ENCODE measurements at regions not wholly inside any gene's neighbourhood (a gene's known extent, or its start where the extent isn't known, plus 50 kb on each side); places are given as distances from the start of the nearest gene placed in this dataset.

DNA sequence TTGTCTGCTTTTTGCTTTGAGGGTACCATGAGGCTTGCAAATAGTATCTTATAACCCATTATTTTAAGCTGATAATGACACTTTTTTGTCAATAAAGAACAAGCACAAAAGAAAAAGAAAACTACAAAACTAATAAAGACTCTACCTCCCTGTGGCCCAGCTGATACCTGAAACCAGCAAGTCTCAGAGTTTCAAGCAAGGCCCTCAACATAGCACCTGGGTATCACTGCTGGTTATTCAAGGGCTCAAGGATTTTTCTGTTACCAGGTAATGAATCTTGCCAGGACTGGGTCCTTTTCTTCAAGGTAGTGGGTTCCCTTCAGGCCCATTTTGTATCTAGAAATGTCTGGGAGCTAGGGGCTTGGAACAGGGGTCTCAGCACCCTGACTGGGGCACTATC is 281.6 kb upstream of the C11orf87 start:
- Histone ChIP-seq H3K4me1 (ENCODE audit: control insufficient read depth, low read depth, low read length) (no peaks in the 10 kb centered on the region), H3K27ac (ENCODE audit: low read length) (no peak overlapping the region), H3K9ac (ENCODE audit: low read length) (no peak overlapping the region), H3K27me3 (ENCODE audit: control insufficient read depth, insufficient read depth, low read length) (no peaks in the 10 kb centered on the region), H3K36me3 (ENCODE audit: control insufficient read depth, low read depth, low read length) (no peaks in the 10 kb centered on the region), H3K4me3 (ENCODE audit: low read length) (no peak overlapping the region), H3K9me3 (ENCODE audit: control insufficient read depth, low read depth, low read length) (no peaks in the 10 kb centered on the region)

DNA sequence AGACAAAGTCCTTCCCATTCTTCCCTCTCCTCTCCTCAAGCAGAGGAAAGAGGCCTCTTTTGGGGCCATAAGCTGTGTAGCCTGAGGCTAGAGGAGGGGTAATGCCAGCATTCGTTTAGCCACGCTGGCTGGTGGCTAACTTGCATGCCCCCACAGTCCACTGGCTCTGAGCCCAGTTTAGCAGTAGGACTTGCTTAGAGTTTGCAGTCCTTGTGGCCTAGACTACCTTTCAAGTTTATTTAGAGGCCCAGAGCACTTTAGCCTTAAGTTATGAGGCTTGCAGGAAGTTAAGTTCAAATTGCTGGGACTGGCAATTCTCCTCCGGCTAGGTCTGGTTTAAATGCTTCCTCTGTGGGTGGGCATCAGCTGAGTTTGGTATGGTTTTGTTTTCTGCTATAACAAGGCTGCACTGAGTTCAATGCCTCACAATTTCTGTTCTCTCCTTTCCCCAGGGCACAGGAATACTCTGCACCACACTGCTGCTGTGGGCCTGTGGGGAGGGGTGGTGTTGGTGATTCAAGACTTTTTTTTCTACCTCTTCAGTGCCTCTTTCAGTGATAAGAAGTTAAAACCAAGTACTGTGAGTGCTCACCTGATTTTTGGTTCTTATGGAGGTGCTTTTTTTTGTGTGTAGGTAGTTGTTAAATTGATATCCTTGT is 281.0 kb upstream of the C11orf87 start:
- Histone ChIP-seq H3K4me1 (ENCODE audit: control insufficient read depth, low read depth, low read length) (no peaks in the 10 kb centered on the region), H3K36me3 (ENCODE audit: control insufficient read depth, low read depth, low read length) (no peaks in the 10 kb centered on the region), H3K27me3 (ENCODE audit: control insufficient read depth, insufficient read depth, low read length) (no peaks in the 10 kb centered on the region), H3K9ac (ENCODE audit: low read length) (no peak overlapping the region), H3K27ac (ENCODE audit: low read length) (no peak overlapping the region), H3K4me3 (ENCODE audit: low read length) (no peak overlapping the region), H3K9me3 (ENCODE audit: control insufficient read depth, low read depth, low read length) (no peaks in the 10 kb centered on the region)

- no peaks in the 10 kb centered on the region for H3K36me3 ChIP-seq (ENCODE audit: control insufficient read depth, low read depth, low read length)
- H3K4me1 ChIP-seq (ENCODE audit: control insufficient read depth, low read depth, low read length) = no peaks in the 10 kb centered on the region
- no peaks in the 10 kb centered on the region for H3K9me3 ChIP-seq (ENCODE audit: control insufficient read depth, low read depth, low read length)
- no peak overlapping the region for H3K27ac ChIP-seq (ENCODE audit: low read length)
- no peaks in the 10 kb centered on the region for H3K27me3 ChIP-seq (ENCODE audit: control insufficient read depth, insufficient read depth, low read length)
- H3K9ac ChIP-seq (ENCODE audit: low read length) = no peak overlapping the region
- no peak overlapping the region for H3K4me3 ChIP-seq (ENCODE audit: low read length)
These were observed 276.7 kb upstream of the C11orf87 start for GRCh38 chr11:109145287-109145686.

GRCh38 chr11:109147726-109148125 is 274.3 kb upstream of the C11orf87 start:
- H3K9me3 ChIP-seq (ENCODE audit: control insufficient read depth, low read depth, low read length) = no peaks in the 10 kb centered on the region
- H3K4me3 ChIP-seq (ENCODE audit: low read length) = no peak overlapping the region
- H3K36me3 ChIP-seq (ENCODE audit: control insufficient read depth, low read depth, low read length) = no peaks in the 10 kb centered on the region
- H3K9ac ChIP-seq (ENCODE audit: low read length) = no peak overlapping the region
- H3K27ac ChIP-seq (ENCODE audit: low read length) = no peak overlapping the region
- H3K4me1 ChIP-seq (ENCODE audit: control insufficient read depth, low read depth, low read length) = peaks cover 3% of the 10 kb centered on the region
- no peaks in the 10 kb centered on the region for H3K27me3 ChIP-seq (ENCODE audit: control insufficient read depth, insufficient read depth, low read length)

DNA sequence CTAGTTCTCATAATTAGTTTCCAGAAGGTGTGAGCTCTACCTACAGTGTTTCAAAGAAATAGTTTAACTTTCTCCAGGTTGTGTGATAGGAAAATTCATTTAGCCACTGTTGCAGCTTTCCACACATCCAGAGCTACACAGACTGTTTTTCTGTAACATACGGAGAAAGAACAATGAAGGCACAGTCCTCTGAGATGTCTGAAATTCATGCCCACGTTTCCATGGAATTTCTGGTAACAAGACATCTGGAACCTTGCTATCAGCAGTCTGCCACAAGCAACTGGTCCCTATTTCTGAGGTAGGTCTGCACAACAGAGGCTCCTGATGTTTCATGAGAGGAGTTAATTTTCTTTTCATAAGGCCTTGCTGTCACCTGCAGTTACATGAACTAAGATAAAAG is 273.3 kb upstream of the C11orf87 start:
- Histone ChIP-seq H3K36me3 (ENCODE audit: control insufficient read depth, low read depth, low read length) (no peaks in the 10 kb centered on the region), H3K27me3 (ENCODE audit: control insufficient read depth, insufficient read depth, low read length) (no peaks in the 10 kb centered on the region), H3K9ac (ENCODE audit: low read length) (no peak overlapping the region), H3K9me3 (ENCODE audit: control insufficient read depth, low read depth, low read length) (no peaks in the 10 kb centered on the region), H3K4me1 (ENCODE audit: control insufficient read depth, low read depth, low read length) (peaks cover 3% of the 10 kb centered on the region), H3K4me3 (ENCODE audit: low read length) (no peak overlapping the region), H3K27ac (ENCODE audit: low read length) (no peak overlapping the region)

DNA sequence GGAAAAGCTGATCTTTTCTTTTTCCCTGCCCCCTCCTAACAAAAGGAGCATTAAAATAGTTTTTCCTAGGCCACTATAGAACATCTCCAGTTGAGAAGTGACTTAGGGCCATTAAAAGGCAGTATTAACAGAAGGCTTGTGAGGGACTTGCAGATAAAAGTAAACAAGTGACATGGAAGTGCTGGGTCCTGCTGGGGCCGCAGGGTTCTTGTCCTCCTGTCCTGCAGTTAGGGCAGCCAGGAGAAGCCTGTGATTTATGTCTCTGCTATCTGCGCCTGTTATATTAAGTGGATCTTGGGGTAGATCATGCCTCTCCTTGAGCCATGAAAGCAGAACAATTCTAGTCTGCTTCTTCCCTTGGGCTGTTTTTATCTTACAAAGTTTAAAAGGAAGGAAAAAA is 271.4 kb upstream of the C11orf87 start:
- H3K36me3 ChIP-seq (ENCODE audit: control insufficient read depth, low read depth, low read length) = no peaks in the 10 kb centered on the region
- no peak overlapping the region for H3K9ac ChIP-seq (ENCODE audit: low read length)
- H3K4me1 ChIP-seq (ENCODE audit: control insufficient read depth, low read depth, low read length) = peaks cover 3% of the 10 kb centered on the region
- H3K27ac ChIP-seq (ENCODE audit: low read length) = no peak overlapping the region
- no peak overlapping the region for H3K4me3 ChIP-seq (ENCODE audit: low read length)
- no peaks in the 10 kb centered on the region for H3K27me3 ChIP-seq (ENCODE audit: control insufficient read depth, insufficient read depth, low read length)
- no peaks in the 10 kb centered on the region for H3K9me3 ChIP-seq (ENCODE audit: control insufficient read depth, low read depth, low read length)

- no peaks in the 10 kb centered on the region for H3K9me3 ChIP-seq (ENCODE audit: control insufficient read depth, low read depth, low read length)
- no peak overlapping the region for H3K27ac ChIP-seq (ENCODE audit: low read length)
- peaks cover 3% of the 10 kb centered on the region for H3K4me1 ChIP-seq (ENCODE audit: control insufficient read depth, low read depth, low read length)
- H3K27me3 ChIP-seq (ENCODE audit: control insufficient read depth, insufficient read depth, low read length) = no peaks in the 10 kb centered on the region
- no peak overlapping the region for H3K4me3 ChIP-seq (ENCODE audit: low read length)
- no peaks in the 10 kb centered on the region for H3K36me3 ChIP-seq (ENCODE audit: control insufficient read depth, low read depth, low read length)
- no peak overlapping the region for H3K9ac ChIP-seq (ENCODE audit: low read length)
These were observed 268.2 kb upstream of the C11orf87 start for GRCh38 chr11:109153836-109154235.

DNA sequence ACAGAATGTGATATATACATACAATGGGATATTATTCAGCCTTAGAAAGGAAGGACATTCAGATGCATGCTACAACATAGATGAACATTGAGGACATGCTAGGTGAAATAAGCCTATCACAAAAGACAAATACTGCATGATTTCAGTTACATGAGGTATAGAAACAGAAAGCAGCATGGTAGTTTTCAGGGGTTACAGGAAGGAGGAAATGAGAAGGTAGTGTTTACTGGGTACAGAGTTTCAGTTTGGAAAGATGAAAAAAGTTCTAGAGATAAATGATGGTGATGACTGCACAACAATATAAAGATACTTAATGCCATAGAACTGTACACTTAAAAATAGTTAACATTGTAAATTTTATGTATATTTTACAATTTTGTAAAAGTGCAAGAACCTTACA is 266.7 kb upstream of the C11orf87 start:
- H3K9ac ChIP-seq (ENCODE audit: low read length) = no peak overlapping the region
- H3K36me3 ChIP-seq (ENCODE audit: control insufficient read depth, low read depth, low read length) = no peaks in the 10 kb centered on the region
- peaks cover 3% of the 10 kb centered on the region for H3K4me1 ChIP-seq (ENCODE audit: control insufficient read depth, low read depth, low read length)
- no peak overlapping the region for H3K4me3 ChIP-seq (ENCODE audit: low read length)
- no peak overlapping the region for H3K27ac ChIP-seq (ENCODE audit: low read length)
- no peaks in the 10 kb centered on the region for H3K27me3 ChIP-seq (ENCODE audit: control insufficient read depth, insufficient read depth, low read length)
- H3K9me3 ChIP-seq (ENCODE audit: control insufficient read depth, low read depth, low read length) = no peaks in the 10 kb centered on the region

GRCh38 chr11:109165035-109165434 is 257.0 kb upstream of the C11orf87 start:
- H3K9me3 ChIP-seq (ENCODE audit: control insufficient read depth, low read depth, low read length) = no peaks in the 10 kb centered on the region
- no peaks in the 10 kb centered on the region for H3K27me3 ChIP-seq (ENCODE audit: control insufficient read depth, insufficient read depth, low read length)
- H3K36me3 ChIP-seq (ENCODE audit: control insufficient read depth, low read depth, low read length) = no peaks in the 10 kb centered on the region
- no peak overlapping the region for H3K27ac ChIP-seq (ENCODE audit: low read length)
- H3K4me1 ChIP-seq (ENCODE audit: control insufficient read depth, low read depth, low read length) = no peaks in the 10 kb centered on the region
- no peak overlapping the region for H3K4me3 ChIP-seq (ENCODE audit: low read length)
- H3K9ac ChIP-seq (ENCODE audit: low read length) = no peak overlapping the region

- H3K4me1 ChIP-seq (ENCODE audit: control insufficient read depth, low read depth, low read length) = no peaks in the 10 kb centered on the region
- no peak overlapping the region for H3K4me3 ChIP-seq (ENCODE audit: low read length)
- H3K9ac ChIP-seq (ENCODE audit: low read length) = no peak overlapping the region
- no peaks in the 10 kb centered on the region for H3K9me3 ChIP-seq (ENCODE audit: control insufficient read depth, low read depth, low read length)
- no peaks in the 10 kb centered on the region for H3K36me3 ChIP-seq (ENCODE audit: control insufficient read depth, low read depth, low read length)
- no peak overlapping the region for H3K27ac ChIP-seq (ENCODE audit: low read length)
- H3K27me3 ChIP-seq (ENCODE audit: control insufficient read depth, insufficient read depth, low read length) = no peaks in the 10 kb centered on the region
These were observed 255.5 kb upstream of the C11orf87 start for GRCh38 chr11:109166441-109166840.

DNA sequence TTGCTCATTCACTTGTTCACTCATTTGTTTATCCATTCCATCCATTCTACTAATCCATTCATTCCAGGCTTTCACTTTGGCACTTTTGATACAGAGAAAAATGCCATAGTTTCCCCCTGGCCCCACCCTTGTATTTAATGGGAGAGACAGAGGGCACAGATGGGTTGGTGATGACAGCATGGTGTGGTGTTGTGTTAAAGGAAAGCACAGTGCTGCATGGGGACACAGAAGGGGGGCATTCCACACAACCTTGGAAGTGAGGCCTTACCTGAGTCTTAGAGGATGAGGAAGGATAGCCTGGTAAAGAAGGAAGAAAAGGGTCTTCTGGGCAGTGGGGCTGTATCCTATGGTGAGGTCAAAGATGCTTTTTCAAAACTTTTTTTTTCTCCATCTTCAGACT is 248.5 kb upstream of the C11orf87 start:
- Histone ChIP-seq H3K27ac (ENCODE audit: low read length) (no peak overlapping the region), H3K9me3 (ENCODE audit: control insufficient read depth, low read depth, low read length) (no peaks in the 10 kb centered on the region), H3K9ac (ENCODE audit: low read length) (no peak overlapping the region), H3K36me3 (ENCODE audit: control insufficient read depth, low read depth, low read length) (no peaks in the 10 kb centered on the region), H3K4me1 (ENCODE audit: control insufficient read depth, low read depth, low read length) (no peaks in the 10 kb centered on the region), H3K27me3 (ENCODE audit: control insufficient read depth, insufficient read depth, low read length) (no peaks in the 10 kb centered on the region), H3K4me3 (ENCODE audit: low read length) (no peak overlapping the region)

GRCh38 chr11:109184376-109184775 is 237.6 kb upstream of the C11orf87 start:
- H3K9ac ChIP-seq (ENCODE audit: low read length) = no peak overlapping the region
- H3K27ac ChIP-seq (ENCODE audit: low read length) = no peak overlapping the region
- H3K4me1 ChIP-seq (ENCODE audit: control insufficient read depth, low read depth, low read length) = no peaks in the 10 kb centered on the region
- no peaks in the 10 kb centered on the region for H3K27me3 ChIP-seq (ENCODE audit: control insufficient read depth, insufficient read depth, low read length)
- H3K4me3 ChIP-seq (ENCODE audit: low read length) = no peak overlapping the region
- no peaks in the 10 kb centered on the region for H3K9me3 ChIP-seq (ENCODE audit: control insufficient read depth, low read depth, low read length)
- no peaks in the 10 kb centered on the region for H3K36me3 ChIP-seq (ENCODE audit: control insufficient read depth, low read depth, low read length)
